ENCODE measurements at regions not wholly inside any gene's neighbourhood (a gene's known extent, or its start where the extent isn't known, plus 50 kb on each side); places are given as distances from the start of the nearest gene placed in this dataset.

DNA sequence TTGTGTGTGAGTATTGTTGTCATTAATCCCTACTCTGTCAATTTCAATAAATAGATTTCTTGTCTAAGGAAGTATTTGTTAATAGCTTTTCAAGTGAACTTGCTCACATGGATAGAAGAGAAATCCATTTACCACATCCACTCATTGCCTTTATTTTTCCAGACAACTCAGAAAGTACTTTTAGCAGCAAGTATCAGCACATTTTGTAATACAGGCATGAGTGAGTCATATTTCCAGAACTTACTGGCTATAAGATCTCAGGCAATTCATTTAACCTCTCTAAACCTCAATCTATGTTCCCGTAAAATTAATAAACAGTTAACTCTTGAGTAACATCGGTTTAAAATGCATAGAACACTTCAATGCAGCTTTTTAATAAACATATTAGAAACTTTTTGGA is 317.9 kb upstream of the PCDH7 start:
- TF ChIP-seq POLR2A (IDR thresholded peaks at IDR 0.05) = no peak
- TF ChIP-seq, protein P1, sequence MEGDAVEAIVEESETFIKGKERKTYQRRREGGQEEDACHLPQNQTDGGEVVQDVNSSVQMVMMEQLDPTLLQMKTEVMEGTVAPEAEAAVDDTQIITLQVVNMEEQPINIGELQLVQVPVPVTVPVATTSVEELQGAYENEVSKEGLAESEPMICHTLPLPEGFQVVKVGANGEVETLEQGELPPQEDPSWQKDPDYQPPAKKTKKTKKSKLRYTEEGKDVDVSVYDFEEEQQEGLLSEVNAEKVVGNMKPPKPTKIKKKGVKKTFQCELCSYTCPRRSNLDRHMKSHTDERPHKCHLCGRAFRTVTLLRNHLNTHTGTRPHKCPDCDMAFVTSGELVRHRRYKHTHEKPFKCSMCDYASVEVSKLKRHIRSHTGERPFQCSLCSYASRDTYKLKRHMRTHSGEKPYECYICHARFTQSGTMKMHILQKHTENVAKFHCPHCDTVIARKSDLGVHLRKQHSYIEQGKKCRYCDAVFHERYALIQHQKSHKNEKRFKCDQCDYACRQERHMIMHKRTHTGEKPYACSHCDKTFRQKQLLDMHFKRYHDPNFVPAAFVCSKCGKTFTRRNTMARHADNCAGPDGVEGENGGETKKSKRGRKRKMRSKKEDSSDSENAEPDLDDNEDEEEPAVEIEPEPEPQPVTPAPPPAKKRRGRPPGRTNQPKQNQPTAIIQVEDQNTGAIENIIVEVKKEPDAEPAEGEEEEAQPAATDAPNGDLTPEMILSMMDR (IDR thresholded peaks at IDR 0.05) = no peak

Data from body of pancreas (tissue), 4 donors.